ENCODE measurements at regions not wholly inside any gene's neighbourhood (a gene's known extent, or its start where the extent isn't known, plus 50 kb on each side); places are given as distances from the start of the nearest gene placed in this dataset.

DNA sequence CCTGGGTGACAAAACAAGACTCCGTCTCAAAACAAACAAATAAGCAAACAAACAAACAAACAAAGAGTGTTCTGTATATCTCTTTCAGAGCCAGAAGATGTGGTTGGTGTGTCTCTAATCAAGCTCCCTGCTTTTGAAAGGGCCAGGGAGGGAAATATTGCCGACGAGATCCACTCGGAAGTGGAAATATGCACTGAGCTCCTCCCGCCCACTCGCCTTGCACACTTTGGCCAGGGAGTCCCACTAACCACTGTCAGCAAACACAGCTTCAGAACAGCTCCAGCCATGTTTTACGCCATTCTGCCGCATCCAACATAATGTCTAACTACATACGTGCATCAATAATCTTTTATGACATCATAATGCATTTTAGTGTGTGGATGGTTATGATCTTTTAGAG lies 155.5 kb upstream of the VSTM2B start:
- TF ChIP-seq CTCF (IDR thresholded peaks at IDR 0.05; ENCODE audit: borderline replicate concordance, insufficient read depth, low read depth, low read length), result no peak
- H3K4me3 ChIP-seq (ENCODE audit: low read depth, low read length), result no peak overlapping the region

DNA sequence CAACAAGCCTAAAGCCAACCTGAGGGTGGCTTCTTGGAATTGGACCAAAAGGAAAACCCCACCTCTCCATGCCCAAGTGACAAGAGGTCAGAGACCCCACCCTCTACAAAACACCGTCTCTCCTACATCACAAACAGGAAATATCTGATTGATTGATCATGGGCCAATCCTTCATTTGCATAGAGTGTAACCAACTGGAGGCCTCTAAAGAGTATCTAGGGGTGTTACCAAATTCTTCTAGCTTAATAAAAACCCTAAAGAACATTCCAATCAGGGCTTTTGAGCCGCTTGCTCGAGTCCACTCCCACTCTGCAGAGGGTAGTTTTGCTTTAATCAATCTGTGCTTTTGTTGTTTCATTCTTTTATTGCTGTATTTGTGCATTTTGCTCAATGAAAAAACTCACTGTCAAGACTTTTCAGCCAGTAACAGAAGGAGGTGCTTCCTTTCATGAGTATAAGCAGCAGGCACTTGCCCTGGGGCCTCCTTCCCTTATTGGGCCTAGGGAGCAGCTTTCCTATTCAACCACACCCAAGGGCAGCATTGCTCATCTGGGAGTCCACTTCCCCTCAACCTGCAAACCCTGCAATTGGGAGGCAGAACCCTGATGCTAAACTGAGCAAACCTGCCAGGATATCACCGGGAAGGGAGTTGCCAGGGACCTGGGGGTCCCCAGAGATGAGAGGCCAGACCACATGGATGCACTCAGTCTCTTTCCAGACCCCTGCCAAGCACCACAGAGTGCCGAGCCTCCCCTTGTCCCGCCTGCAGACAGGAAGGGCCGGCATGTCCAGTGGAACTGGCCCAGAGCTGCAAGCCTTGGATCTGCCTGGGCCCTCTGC lies 154.3 kb upstream of the VSTM2B start:
- TF ChIP-seq CTCF (IDR thresholded peaks at IDR 0.05; ENCODE audit: borderline replicate concordance, insufficient read depth, low read depth, low read length), result no peak
- H3K4me3 ChIP-seq (ENCODE audit: low read depth, low read length), result no peak overlapping the region

- H3K4me3 ChIP-seq (ENCODE audit: low read depth, low read length), result no peak overlapping the region
- no peak for TF ChIP-seq CTCF (IDR thresholded peaks at IDR 0.05; ENCODE audit: borderline replicate concordance, insufficient read depth, low read depth, low read length)
Observed at GRCh38 chr19:29372091-29372415, 153.7 kb upstream of the VSTM2B start.

- no peak overlapping the region for H3K4me3 ChIP-seq (ENCODE audit: low read depth, low read length)
- TF ChIP-seq CTCF (IDR thresholded peaks at IDR 0.05; ENCODE audit: borderline replicate concordance, insufficient read depth, low read depth, low read length), result no peak
Observed at GRCh38 chr19:29372461-29372860, 153.3 kb upstream of the VSTM2B start.

GRCh38 chr19:29372921-29373797 lies 152.6 kb upstream of the VSTM2B start:
- TF ChIP-seq CTCF (IDR thresholded peaks at IDR 0.05; ENCODE audit: borderline replicate concordance, insufficient read depth, low read depth, low read length), result no peak
- no peak overlapping the region for H3K4me3 ChIP-seq (ENCODE audit: low read depth, low read length)

DNA sequence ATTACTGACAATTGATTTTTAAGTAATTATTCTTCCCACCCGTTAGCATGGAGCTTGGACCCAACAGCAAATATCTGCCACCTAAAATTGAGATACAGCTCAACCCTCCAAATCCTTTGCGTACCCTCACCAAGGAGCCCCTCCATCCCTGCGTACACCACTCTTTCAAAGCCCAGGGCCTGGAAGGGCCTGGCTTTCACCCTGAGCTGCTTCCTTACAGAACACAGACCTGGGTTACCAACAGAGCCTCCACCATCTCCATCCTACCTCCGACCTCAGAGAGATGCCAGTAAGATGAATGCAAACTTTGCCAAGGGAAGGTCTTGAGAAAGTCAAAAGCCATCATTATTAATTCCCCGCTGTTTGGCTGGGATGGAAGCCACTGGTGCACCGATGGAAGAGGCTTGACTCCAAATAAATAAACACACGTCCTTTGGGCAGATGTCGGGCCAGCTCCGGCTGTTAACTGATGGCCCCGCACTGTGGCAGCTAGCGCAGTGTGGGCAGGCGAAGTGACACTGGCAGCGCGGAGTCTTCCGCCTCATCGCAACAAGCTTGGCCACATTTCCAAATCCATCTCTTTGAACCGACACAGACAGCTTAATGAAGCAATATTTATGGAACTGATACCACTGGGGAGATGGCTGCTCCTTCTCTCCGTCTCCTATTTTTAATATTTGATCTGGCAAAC lies 150.2 kb upstream of the VSTM2B start:
- TF ChIP-seq CTCF (IDR thresholded peaks at IDR 0.05; ENCODE audit: borderline replicate concordance, insufficient read depth, low read depth, low read length), result no peak
- no peak overlapping the region for H3K4me3 ChIP-seq (ENCODE audit: low read depth, low read length)
